ENCODE measurements at regions not wholly inside any gene's neighbourhood (a gene's known extent, or its start where the extent isn't known, plus 50 kb on each side); places are given as distances from the start of the nearest gene placed in this dataset.

DNA sequence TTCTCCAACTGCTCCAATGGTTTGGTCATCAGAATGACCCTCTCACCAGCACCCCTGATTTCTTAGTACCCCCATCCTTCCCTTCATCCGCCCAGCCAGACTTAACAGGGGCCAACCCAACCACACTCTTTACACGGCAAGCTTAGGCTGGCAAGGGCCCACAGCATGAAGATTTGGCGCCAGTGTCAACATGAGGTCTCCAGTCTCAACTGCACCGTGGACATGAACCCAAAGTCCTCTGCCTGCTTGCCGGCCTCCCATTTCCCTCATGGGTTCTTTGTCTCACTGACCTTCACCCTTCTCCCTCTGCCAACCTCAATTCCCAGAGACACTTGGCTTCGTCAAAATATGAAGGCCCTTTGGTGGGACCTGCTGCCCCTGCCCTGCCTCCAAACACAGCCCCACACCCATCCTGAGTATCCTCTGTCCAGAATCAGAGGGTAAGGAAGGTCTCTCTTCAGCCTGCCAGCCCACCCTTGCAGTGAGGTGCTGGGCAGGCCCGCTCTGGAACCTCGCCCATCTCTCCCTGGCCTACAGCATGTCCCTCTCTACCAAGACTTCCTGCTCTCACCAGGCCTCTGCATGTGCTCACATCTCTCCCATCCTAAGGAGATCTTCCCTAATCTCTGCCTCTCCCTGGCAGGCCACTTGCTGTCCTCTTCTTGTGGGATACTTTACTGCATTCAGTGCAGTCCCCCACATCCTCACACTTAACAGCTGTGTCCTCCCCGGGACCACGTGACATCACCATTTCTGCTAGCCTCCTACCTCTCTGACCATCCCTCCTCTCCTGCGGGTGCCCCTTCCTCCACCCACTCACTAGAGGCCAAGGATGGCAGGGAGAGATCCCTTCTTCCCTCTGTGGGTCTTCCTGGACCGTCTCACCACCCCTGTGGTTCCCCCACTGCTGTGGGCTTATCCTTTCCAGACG, 91.7 kb upstream of the ZMIZ1 start:
- no peak for DNase-seq
- Mint-ChIP-seq H3K27me3 (peaks cover 59% of the 10 kb centered on the region), H3K4me1 (peaks cover 24% of the 10 kb centered on the region), H3K9me3 (ENCODE audit: insufficient read depth) (no peaks in the 10 kb centered on the region), H3K27ac (no peak overlapping the region), H3K4me3 (no peak overlapping the region)
- intact Hi-C loops (cut with micrococcal nuclease): no loop called here
- Histone ChIP-seq H3K36me3 (replicated peaks in 1 of 2; ENCODE audit: control extremely low read depth in 1 of 2, control insufficient read depth in 1 of 2, extremely low read depth in 1 of 2, insufficient read depth in 2 of 2, low read length in 1 of 2) (no peaks in the 10 kb centered on the region), H3K27ac (ENCODE audit: low read length in 2 of 2) (no peak overlapping the region), H3K79me2 (ENCODE audit: control insufficient read depth, insufficient read depth, low read length) (no peaks in the 10 kb centered on the region), H3K27me3 (replicated peaks in 1 of 4; ENCODE audit: control extremely low read depth in 1 of 4, control insufficient read depth in 3 of 4, insufficient read depth in 4 of 4, low read length in 3 of 4) (peaks cover 0 to 60% (median 13%) of the 10 kb centered on the region in 4 experiments), H2AFZ (ENCODE audit: insufficient read depth, low read depth, low read length, poor library complexity, severe bottlenecking) (no peak overlapping the region), H3K4me2 (replicated peaks; ENCODE audit: low read depth, low read length, poor library complexity, severe bottlenecking) (no peak overlapping the region), H4K20me1 (ENCODE audit: control insufficient read depth, insufficient read depth, low read length, poor library complexity, severe bottlenecking) (no peaks in the 10 kb centered on the region), H3K9me3 (ENCODE audit: control extremely low read depth in 1 of 3, control insufficient read depth in 2 of 3, insufficient read depth in 1 of 3, low read length in 2 of 3) (peaks cover 0 to 3% (median 0%) of the 10 kb centered on the region in 3 donors), H3K9ac (ENCODE audit: low read length) (no peak overlapping the region), H3K4me1 (ENCODE audit: control insufficient read depth in 2 of 2, insufficient read depth in 2 of 2, low read length in 2 of 2) (peaks cover 23 to 24% of the 10 kb centered on the region in 2 donors), H3K4me3 (ENCODE audit: control extremely low read depth in 1 of 5, extremely low read depth in 1 of 5, insufficient read depth in 1 of 5, low read depth in 2 of 5, low read length in 4 of 5) (no peak overlapping the region)
- WGBS (ENCODE audit: insufficient coverage): 89% methylated on average over 12 of the region's 13 CpGs
- CTCF ChIA-PET: no interaction called here
- TF ChIP-seq CTCF (IDR thresholded peaks at IDR 0.05) (no peak), EZH2 (IDR thresholded peaks at IDR 0.05; ENCODE audit: borderline replicate concordance, insufficient read depth, low read depth, low read length, poor library complexity, severe bottlenecking) (no peak)
- no peak for ATAC-seq (ENCODE audit: low read depth)
- POLR2A ChIA-PET: no interaction called here

DNA sequence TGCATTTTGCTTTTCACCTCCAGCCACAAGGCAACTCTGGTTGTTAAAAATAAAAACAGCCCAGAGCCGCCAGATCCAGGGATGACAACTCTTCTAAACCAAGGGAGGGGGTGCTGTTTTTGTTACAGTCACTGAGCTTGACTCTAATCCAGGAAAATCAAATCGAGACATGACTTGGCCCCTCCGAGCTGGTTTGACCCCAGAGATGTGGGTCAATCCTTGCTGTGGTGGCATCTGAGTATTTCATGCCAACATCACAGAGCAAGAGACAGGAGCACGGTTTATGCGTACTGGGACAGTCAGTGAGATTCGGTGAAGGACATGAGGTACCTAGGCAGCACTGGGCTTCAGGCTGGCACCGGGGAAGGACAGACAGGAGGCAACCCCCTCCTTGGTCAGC, 88.8 kb upstream of the ZMIZ1 start:
- Histone ChIP-seq H4K20me1 (ENCODE audit: control insufficient read depth, insufficient read depth, low read length, poor library complexity, severe bottlenecking) (no peaks in the 10 kb centered on the region), H3K27ac (ENCODE audit: low read length in 2 of 2) (no peak overlapping the region), H3K4me3 (ENCODE audit: control extremely low read depth in 1 of 5, extremely low read depth in 1 of 5, insufficient read depth in 1 of 5, low read depth in 2 of 5, low read length in 4 of 5) (no peak overlapping the region), H3K79me2 (ENCODE audit: control insufficient read depth, insufficient read depth, low read length) (no peaks in the 10 kb centered on the region), H2AFZ (ENCODE audit: insufficient read depth, low read depth, low read length, poor library complexity, severe bottlenecking) (no peak overlapping the region), H3K4me1 (ENCODE audit: control insufficient read depth in 2 of 2, insufficient read depth in 2 of 2, low read length in 2 of 2) (peaks cover 9 to 10% of the 10 kb centered on the region in 2 donors), H3K4me2 (replicated peaks; ENCODE audit: low read depth, low read length, poor library complexity, severe bottlenecking) (no peak overlapping the region), H3K9me3 (ENCODE audit: control extremely low read depth in 1 of 3, control insufficient read depth in 2 of 3, insufficient read depth in 1 of 3, low read length in 2 of 3) (no peaks in the 10 kb centered on the region), H3K27me3 (replicated peaks in 1 of 4; ENCODE audit: control extremely low read depth in 1 of 4, control insufficient read depth in 3 of 4, insufficient read depth in 4 of 4, low read length in 3 of 4) (peaks cover 0 to 52% (median 12%) of the 10 kb centered on the region in 4 experiments), H3K36me3 (replicated peaks in 1 of 2; ENCODE audit: control extremely low read depth in 1 of 2, control insufficient read depth in 1 of 2, extremely low read depth in 1 of 2, insufficient read depth in 2 of 2, low read length in 1 of 2) (no peaks in the 10 kb centered on the region), H3K9ac (ENCODE audit: low read length) (no peak overlapping the region)
- Mint-ChIP-seq H3K27me3 (peaks cover 49% of the 10 kb centered on the region), H3K27ac (no peak overlapping the region), H3K4me3 (no peak overlapping the region), H3K9me3 (ENCODE audit: insufficient read depth) (no peaks in the 10 kb centered on the region), H3K4me1 (peaks cover 11% of the 10 kb centered on the region)
- DNase-seq (no peak), ATAC-seq (ENCODE audit: low read depth) (no peak)
- ChIA-PET POLR2A (no interaction called here), CTCF (interaction anchor here (1.6 kb wide), 1 partner anchor 16 kb away, joined by 3 read pairs; no protein-coding TSS in a partner anchor)
- TF ChIP-seq EZH2 (IDR thresholded peaks at IDR 0.05; ENCODE audit: borderline replicate concordance, insufficient read depth, low read depth, low read length, poor library complexity, severe bottlenecking): no peak
- TF ChIP-seq CTCF (IDR thresholded peaks at IDR 0.05): no peak
- 95% methylated on average over 7 of the region's 7 CpGs for WGBS (ENCODE audit: insufficient coverage)
- intact Hi-C loops (cut with micrococcal nuclease): no loop called here
